ENCODE measurements at regions not wholly inside any gene's neighbourhood (a gene's known extent, or its start where the extent isn't known, plus 50 kb on each side); places are given as distances from the start of the nearest gene placed in this dataset.

DNA sequence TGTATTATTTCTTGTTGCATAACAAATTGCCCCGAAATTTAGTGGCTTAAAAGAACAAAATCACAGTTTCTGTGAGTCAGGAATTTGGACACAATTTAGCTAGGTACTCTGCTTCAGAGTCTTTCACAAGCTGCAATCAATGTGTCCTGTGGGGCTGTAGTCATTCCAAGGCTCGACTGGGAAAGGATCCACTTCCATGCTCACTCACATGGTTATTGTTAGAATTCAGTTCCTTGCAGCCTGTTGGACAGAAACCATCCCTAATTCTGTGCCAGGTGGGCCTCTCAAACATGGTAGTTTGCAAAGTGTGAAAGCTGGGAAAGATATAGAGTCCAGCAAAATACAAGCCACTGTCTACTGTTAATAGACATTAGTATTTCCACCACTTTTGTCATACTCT lies 59.7 kb upstream of the ARID2 start:
- DNase-seq (ENCODE audit: low read depth): no peak

DNA sequence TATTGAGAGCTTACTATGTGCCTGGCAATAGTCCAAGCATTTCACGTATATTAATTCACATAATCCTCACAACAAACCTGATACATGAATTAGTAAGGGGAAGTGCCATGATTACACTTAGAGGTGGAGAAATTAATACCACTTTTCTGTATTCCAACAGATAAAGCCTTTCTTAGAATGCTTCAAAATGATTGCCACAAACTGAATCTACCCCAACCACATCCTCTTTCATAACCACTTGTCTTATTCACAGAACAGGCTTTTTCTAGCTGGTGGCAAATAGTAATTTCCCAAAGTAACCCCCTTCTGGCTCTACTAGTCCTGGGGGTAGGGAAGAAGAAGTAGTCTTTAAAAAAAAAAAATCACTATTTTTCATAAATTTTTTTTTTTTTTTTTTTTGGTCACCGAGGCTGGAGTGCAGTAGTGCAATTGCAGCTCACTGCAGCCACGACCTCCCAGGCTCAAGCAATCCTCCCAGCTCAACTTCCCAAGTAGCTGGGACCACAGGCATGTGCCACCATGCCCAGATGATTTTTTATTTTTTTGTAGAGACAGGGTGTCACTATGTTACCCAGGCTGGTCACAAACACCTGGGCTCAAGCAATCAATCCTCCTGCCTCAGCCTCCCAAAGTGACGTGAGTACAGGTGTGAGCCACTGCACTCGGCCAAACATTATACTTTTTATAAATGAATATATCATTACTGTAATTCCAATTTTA lies 59.0 kb upstream of the ARID2 start:
- DNase-seq (ENCODE audit: low read depth): no peak

DNA sequence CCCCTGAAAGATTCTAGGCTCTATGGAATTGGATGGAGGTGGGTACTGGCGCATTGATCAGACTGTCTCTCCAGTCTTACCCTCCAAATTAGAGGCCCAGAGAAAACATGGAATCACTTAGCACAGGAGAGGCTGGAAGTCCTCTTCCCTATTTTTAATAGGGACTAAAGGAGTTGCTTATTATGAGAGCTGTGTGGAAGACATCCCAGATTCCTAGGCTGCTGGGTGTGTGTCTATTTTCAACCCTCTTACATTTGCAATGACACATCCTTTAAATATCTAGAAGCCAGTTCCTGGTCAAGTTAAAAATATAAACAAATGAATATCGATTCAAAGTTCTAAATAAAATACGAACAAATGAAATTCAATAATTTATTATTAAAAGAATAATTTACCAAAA lies 58.3 kb upstream of the ARID2 start:
- DNase-seq (ENCODE audit: low read depth): peak; percentile 49

DNA sequence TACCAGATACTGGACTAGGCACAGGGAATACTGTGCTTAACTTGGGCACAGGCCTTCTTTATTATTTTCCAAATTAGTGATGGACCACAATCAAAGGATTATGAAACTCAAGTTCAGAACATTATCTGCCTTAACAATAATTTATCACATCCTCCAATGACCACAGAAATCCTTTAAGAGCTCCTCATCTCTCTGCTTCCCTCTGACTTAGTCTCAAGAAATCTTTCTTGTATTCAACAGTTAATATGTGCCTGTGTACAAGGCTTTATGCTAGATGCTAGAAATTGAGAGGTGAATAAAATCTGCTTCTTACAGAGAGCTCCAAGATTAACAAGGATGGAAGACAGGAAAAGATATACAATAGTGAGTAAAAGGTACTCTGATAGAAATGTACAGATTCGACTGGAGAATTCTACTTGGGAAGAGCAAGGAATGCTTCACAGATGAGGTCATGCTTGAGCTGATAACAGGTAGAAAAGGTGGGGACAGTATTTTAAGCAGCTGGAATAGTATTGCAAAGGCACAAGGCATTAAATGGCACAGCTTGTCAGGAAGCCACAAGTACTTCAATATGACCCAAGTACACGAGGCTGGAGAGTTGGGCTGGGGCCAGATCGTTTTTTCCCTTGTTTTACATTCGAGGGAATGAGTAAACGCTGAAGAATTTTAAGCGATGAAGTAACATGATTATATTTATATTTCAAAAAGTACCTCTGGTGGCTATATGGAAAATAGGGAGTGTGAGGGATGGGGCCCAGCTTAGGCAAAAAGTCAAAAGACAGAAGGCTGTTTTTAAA lies 55.1 kb upstream of the ARID2 start:
- DNase-seq (ENCODE audit: low read depth): peak; percentile 76

DNA sequence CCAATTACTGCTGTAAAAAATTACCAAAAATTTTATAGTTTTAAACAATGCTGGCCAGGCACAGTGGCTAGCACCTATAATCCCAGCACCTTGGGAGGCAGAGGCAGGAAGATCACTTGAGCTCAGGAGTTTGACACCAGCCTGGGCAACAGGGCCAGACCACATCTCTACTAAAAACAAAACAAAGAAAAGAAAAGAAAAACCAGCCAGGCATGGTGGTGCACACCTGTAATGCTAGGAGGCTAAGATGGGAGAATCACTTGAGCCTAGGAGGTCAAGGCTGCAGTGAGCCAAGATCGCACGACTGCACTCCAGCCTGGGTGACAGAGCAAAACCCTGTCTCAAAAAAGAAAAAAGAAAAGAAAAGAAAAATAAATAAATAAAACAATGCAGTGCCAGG lies 54.0 kb upstream of the ARID2 start:
- no peak for DNase-seq (ENCODE audit: low read depth)
